Keratinocyte (primary cell): ENCODE measurements at regions not wholly inside any gene's neighbourhood (a gene's known extent, or its start where the extent isn't known, plus 50 kb on each side); places are given as distances from the start of the nearest gene placed in this dataset.
A peak's percentile ranks its signal among the peaks of the same experiment; 100 is the strongest.

ENCODE experiments used
- CTCF ChIP-seq, 3 experiments: IDR thresholded peaks in 1 of 3; conservative IDR thresholded peaks in 1 of 3; optimal IDR thresholded peaks in 1 of 3; 2 replicates in 2 of 3; 3 replicates in 1 of 3; pipeline versions ENCODE3 to v1.5.1; 2011; ENCODE audit warnings: low read length in 3 of 3, mild to moderate bottlenecking in 3 of 3, moderate library complexity in 2 of 3, control low read depth in 1 of 3, inconsistent platforms in 1 of 3; ENCODE audit not compliant: insufficient read depth in 2 of 3; ENCODE audit errors: extremely low read depth in 1 of 3
- EZH2 ChIP-seq: IDR thresholded peaks from one replicate; pipeline ENCODE4 v1.6.1; 2012; ENCODE audit warnings: inconsistent platforms, mild to moderate bottlenecking, low read length, moderate library complexity

GRCh38 chrX:104343428-104344129, 88.8 kb upstream of the ESX1 start:
- no peak for TF ChIP-seq EZH2
- TF ChIP-seq CTCF (optimal IDR thresholded peaks at IDR 0.05 in 1 of 3, IDR thresholded peaks at IDR 0.05 in 1 of 3, conservative IDR thresholded peaks at IDR 0.05 in 1 of 3; ENCODE audit: extremely low read depth in 1 of 3, insufficient read depth in 2 of 3, low read length in 3 of 3), result peak; percentile 61 to 74 (median 69)
